ENCODE measurements at regions not wholly inside any gene's neighbourhood (a gene's known extent, or its start where the extent isn't known, plus 50 kb on each side); places are given as distances from the start of the nearest gene placed in this dataset.
"Not testable (repeated sequence)": the region's sequence is repeated elsewhere in the genome, so short reads cannot be mapped to it uniquely, and the experiment has no call there.

GRCh38 chr7:67489881-67490280, 493.2 kb downstream of the TYW1 start:
- no peak for TF ChIP-seq EZH2phosphoT487 (IDR thresholded peaks at IDR 0.05; ENCODE audit: low read depth)
- TF ChIP-seq CTCF (IDR thresholded peaks at IDR 0.05; ENCODE audit: low read depth, low read length) = no peak
- Histone ChIP-seq H3K27me3 (ENCODE audit: low read depth, low read length) (no peaks in the 10 kb centered on the region), H3K79me2 (ENCODE audit: low read length) (no peaks in the 10 kb centered on the region), H3K27ac (ENCODE audit: low read length) (no peak overlapping the region), H4K20me1 (ENCODE audit: insufficient read depth, low read length) (no peaks in the 10 kb centered on the region), H2AFZ (ENCODE audit: low read depth, low read length) (no peak overlapping the region), H3K9me3 (ENCODE audit: insufficient read depth, low read length) (no peaks in the 10 kb centered on the region), H3K4me2 (ENCODE audit: low read length) (no peak overlapping the region), H3K36me3 (replicated peaks; ENCODE audit: low read depth, low read length) (no peaks in the 10 kb centered on the region), H3K4me1 (ENCODE audit: low read length) (no peaks in the 10 kb centered on the region), H3K4me3 (ENCODE audit: low read length) (no peak overlapping the region), H3K9ac (ENCODE audit: low read length) (no peak overlapping the region)

- Histone ChIP-seq H3K79me2 (ENCODE audit: low read length) (no peaks in the 10 kb centered on the region), H3K36me3 (replicated peaks; ENCODE audit: low read depth, low read length) (no peaks in the 10 kb centered on the region), H4K20me1 (ENCODE audit: insufficient read depth, low read length) (no peaks in the 10 kb centered on the region), H3K4me3 (ENCODE audit: low read length) (no peak overlapping the region), H3K9me3 (ENCODE audit: insufficient read depth, low read length) (no peaks in the 10 kb centered on the region), H3K9ac (ENCODE audit: low read length) (no peak overlapping the region), H3K27me3 (ENCODE audit: low read depth, low read length) (no peaks in the 10 kb centered on the region), H3K4me2 (ENCODE audit: low read length) (no peak overlapping the region), H3K4me1 (ENCODE audit: low read length) (no peaks in the 10 kb centered on the region), H3K27ac (ENCODE audit: low read length) (no peak overlapping the region), H2AFZ (ENCODE audit: low read depth, low read length) (no peak overlapping the region)
- TF ChIP-seq CTCF (IDR thresholded peaks at IDR 0.05; ENCODE audit: low read depth, low read length) (no peak), EZH2phosphoT487 (IDR thresholded peaks at IDR 0.05; ENCODE audit: low read depth) (no peak)
Measured at GRCh38 chr7:67493366-67493765, 496.7 kb downstream of the TYW1 start.

- Histone ChIP-seq H2AFZ (ENCODE audit: low read depth, low read length) (no peak overlapping the region), H3K79me2 (ENCODE audit: low read length) (no peaks in the 10 kb centered on the region), H3K9me3 (ENCODE audit: insufficient read depth, low read length) (no peaks in the 10 kb centered on the region), H4K20me1 (ENCODE audit: insufficient read depth, low read length) (no peaks in the 10 kb centered on the region), H3K4me3 (ENCODE audit: low read length) (no peak overlapping the region), H3K27me3 (ENCODE audit: low read depth, low read length) (no peaks in the 10 kb centered on the region), H3K36me3 (replicated peaks; ENCODE audit: low read depth, low read length) (no peaks in the 10 kb centered on the region), H3K4me1 (ENCODE audit: low read length) (no peaks in the 10 kb centered on the region), H3K4me2 (ENCODE audit: low read length) (no peak overlapping the region), H3K27ac (ENCODE audit: low read length) (no peak overlapping the region), H3K9ac (ENCODE audit: low read length) (no peak overlapping the region)
- no peak for TF ChIP-seq CTCF (IDR thresholded peaks at IDR 0.05; ENCODE audit: low read depth, low read length)
- no peak for TF ChIP-seq EZH2phosphoT487 (IDR thresholded peaks at IDR 0.05; ENCODE audit: low read depth)
Measured at GRCh38 chr7:67496589-67496988, 500.0 kb downstream of the TYW1 start.

- H3K4me3 ChIP-seq (ENCODE audit: low read length); H3K79me2 ChIP-seq (ENCODE audit: low read length); H3K9ac ChIP-seq (ENCODE audit: low read length); H3K9me3 ChIP-seq (ENCODE audit: insufficient read depth, low read length); H3K27ac ChIP-seq (ENCODE audit: low read length); H4K20me1 ChIP-seq (ENCODE audit: insufficient read depth, low read length); H2AFZ ChIP-seq (ENCODE audit: low read depth, low read length); H3K4me2 ChIP-seq (ENCODE audit: low read length); H3K36me3 ChIP-seq (replicated peaks; ENCODE audit: low read depth, low read length); H3K4me1 ChIP-seq (ENCODE audit: low read length); H3K27me3 ChIP-seq (ENCODE audit: low read depth, low read length): not testable (repeated sequence)
Measured at GRCh38 chr7:67497914-67498313, 501.3 kb downstream of the TYW1 start.

GRCh38 chr7:67502929-67503328, 506.3 kb downstream of the TYW1 start:
- H4K20me1 ChIP-seq (ENCODE audit: insufficient read depth, low read length) = no peaks in the 10 kb centered on the region
- H2AFZ ChIP-seq (ENCODE audit: low read depth, low read length) = no peak overlapping the region
- no peak overlapping the region for H3K4me2 ChIP-seq (ENCODE audit: low read length)
- no peak overlapping the region for H3K27ac ChIP-seq (ENCODE audit: low read length)
- no peak for TF ChIP-seq CTCF (IDR thresholded peaks at IDR 0.05; ENCODE audit: low read depth, low read length)
- no peak for TF ChIP-seq EZH2phosphoT487 (IDR thresholded peaks at IDR 0.05; ENCODE audit: low read depth)
- H3K79me2 ChIP-seq (ENCODE audit: low read length) = no peaks in the 10 kb centered on the region
- no peak overlapping the region for H3K4me3 ChIP-seq (ENCODE audit: low read length)
- no peaks in the 10 kb centered on the region for H3K36me3 ChIP-seq (replicated peaks; ENCODE audit: low read depth, low read length)
- H3K9ac ChIP-seq (ENCODE audit: low read length) = no peak overlapping the region
- H3K4me1 ChIP-seq (ENCODE audit: low read length) = no peaks in the 10 kb centered on the region
- no peaks in the 10 kb centered on the region for H3K27me3 ChIP-seq (ENCODE audit: low read depth, low read length)
- no peaks in the 10 kb centered on the region for H3K9me3 ChIP-seq (ENCODE audit: insufficient read depth, low read length)

All from OCI-LY3 (cell line).